Body of pancreas (tissue), 4 donors: ENCODE measurements at regions not wholly inside any gene's neighbourhood (a gene's known extent, or its start where the extent isn't known, plus 50 kb on each side); places are given as distances from the start of the nearest gene placed in this dataset.

Experiments used
- ATAC-seq: fragments of 150-250 bp; one replicate; pipeline ENCODE4 v1.9.1; 2016
- DNase-seq, 4 donors: peaks; one replicate each; pipeline ENCODE4 v3.0.0-alpha.2; 2019
- H3K27ac ChIP-seq, 4 donors: fragments of 200-600 bp; sonication (generic); 1 replicate in 3 of 4; 2 replicates in 1 of 4; pipeline versions ENCODE4 v1.5.1 to v1.6.1; 2016 to 2019; ENCODE audit warnings: mild to moderate bottlenecking in 1 of 4, mixed read lengths in 1 of 4, moderate library complexity in 1 of 4
- H3K27me3 ChIP-seq, 2 donors: fragments of 200-600 bp; sonication (generic); one replicate each; pipeline ENCODE4 v1.6.0; 2016; ENCODE audit warnings: mild to moderate bottlenecking in 1 of 2
- H3K36me3 ChIP-seq, 2 donors: fragments of 200-600 bp; sonication (generic); replicated peaks in 1 of 2; 2 replicates each; pipeline ENCODE4 v1.5.1; 2016; ENCODE audit warnings: low read depth in 2 of 2; ENCODE audit not compliant: insufficient read depth in 1 of 2
- H3K4me1 ChIP-seq: fragments of 200-600 bp; sonication (generic); one replicate; pipeline ENCODE4 v1.6.0; 2016
- H3K4me3 ChIP-seq, 2 donors: fragments of 200-600 bp; sonication (generic); 1 replicate in 1 of 2; 2 replicates in 1 of 2; pipeline ENCODE4 v1.5.1; 2016 to 2019
- H3K9me3 ChIP-seq, 3 donors: fragments of 200-600 bp; sonication (generic); 1 replicate in 2 of 3; 2 replicates in 1 of 3; pipeline ENCODE4 v1.5.1; 2016
- CTCF ChIP-seq, 7 experiments: fragments of 450-650 bp in 4 of 7; fragments of 200-600 bp in 3 of 7; sonication (generic) in 3 of 7; IDR thresholded peaks; one replicate each; pipeline ENCODE4 v1.5.1; 2016 to 2019; ENCODE audit warnings: antibody characterized with exemption in 7 of 7
- POLR2A ChIP-seq, 3 donors: fragments of 450-650 bp; IDR thresholded peaks; one replicate each; pipeline ENCODE4 v1.6.1; 2016; ENCODE audit warnings: antibody characterized with exemption in 3 of 3, mild to moderate bottlenecking in 2 of 3
- WGBS, 2 donors: methylation state at CpG; one replicate each; pipeline ENCODE4 v1.1.5; 2017; 5-methylcytosine and 5-hydroxymethylcytosine counted together
- intact Hi-C: fragments of 100-400 bp; cut with DNase I; formaldehyde crosslinking; loops from one replicate; pipeline ENCODE4 v1.15.1; 2023

DNA sequence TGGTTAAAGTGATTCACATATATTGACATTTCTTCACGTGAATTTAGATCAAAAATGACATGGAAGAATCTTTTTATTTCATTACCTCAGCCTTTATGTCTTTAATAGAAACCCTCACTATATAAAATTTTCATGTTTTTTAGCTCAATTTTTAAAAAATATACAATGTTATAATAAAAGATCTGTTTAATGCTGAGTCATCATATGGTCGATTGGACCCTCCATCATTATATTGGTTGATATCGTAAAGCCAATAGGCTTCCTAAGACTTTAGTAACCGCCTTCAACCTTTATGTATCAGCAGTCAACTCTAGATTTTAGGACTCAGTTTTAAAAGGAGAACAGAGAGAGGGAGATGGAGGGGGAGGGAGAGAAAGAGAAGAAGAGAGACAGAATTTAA, 162.3 kb upstream of the FERD3L start:
- TF ChIP-seq CTCF (IDR thresholded peaks at IDR 0.05) (no peak), POLR2A (IDR thresholded peaks at IDR 0.05) (no peak)
- H3K9me3 ChIP-seq, result no peaks in the 10 kb centered on the region
- no peaks in the 10 kb centered on the region for H3K27me3 ChIP-seq
- DNase-seq, result no peak
- intact Hi-C loops, result no loop called here
- H3K27ac ChIP-seq, result no peak overlapping the region
- 69 to 75% methylated on average over 4 of the region's 4 CpGs for WGBS, 2 donors
- ATAC-seq, result no peak
- H3K4me3 ChIP-seq, result no peak overlapping the region
- no peaks in the 10 kb centered on the region for H3K36me3 ChIP-seq
- H3K4me1 ChIP-seq, result no peaks in the 10 kb centered on the region

- Histone ChIP-seq H3K36me3 (no peaks in the 10 kb centered on the region), H3K4me1 (no peaks in the 10 kb centered on the region), H3K4me3 (no peak overlapping the region), H3K27ac (no peak overlapping the region), H3K9me3 (no peaks in the 10 kb centered on the region), H3K27me3 (no peaks in the 10 kb centered on the region)
- ATAC-seq (no peak), DNase-seq (no peak)
- intact Hi-C loops, result no loop called here
- TF ChIP-seq CTCF (IDR thresholded peaks at IDR 0.05) (no peak), POLR2A (IDR thresholded peaks at IDR 0.05) (no peak)
- WGBS, 2 donors, result 49 to 54% methylated on average over 2 of the region's 2 CpGs
These were observed 160.5 kb upstream of the FERD3L start for GRCh38 chr7:19305698-19306097.

DNA sequence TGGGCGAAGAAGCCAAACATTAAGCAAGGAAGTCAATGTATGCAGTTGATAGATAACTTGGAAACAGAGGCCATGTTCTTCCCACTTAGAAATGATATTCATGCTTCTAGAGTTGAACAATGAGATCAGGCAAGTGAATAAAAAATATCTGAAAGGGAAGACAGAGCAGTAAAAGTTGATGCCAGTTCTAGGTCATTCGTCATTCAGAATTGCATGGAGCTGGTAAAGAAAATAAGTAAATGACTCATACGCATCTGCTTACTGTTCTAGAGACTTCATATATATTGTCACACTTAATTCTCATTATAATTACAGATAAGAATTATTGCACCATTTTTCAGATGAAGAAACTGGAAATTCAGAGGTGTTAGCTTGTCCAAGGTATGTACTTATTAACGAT, 158.9 kb upstream of the FERD3L start:
- intact Hi-C loops, result no loop called here
- no peak for TF ChIP-seq CTCF (IDR thresholded peaks at IDR 0.05)
- no peak for TF ChIP-seq POLR2A (IDR thresholded peaks at IDR 0.05)
- H3K36me3 ChIP-seq, result no peaks in the 10 kb centered on the region
- DNase-seq (no peak), ATAC-seq (no peak)
- H3K27me3 ChIP-seq, result no peaks in the 10 kb centered on the region
- no peaks in the 10 kb centered on the region for H3K9me3 ChIP-seq
- no peak overlapping the region for H3K4me3 ChIP-seq
- no peak overlapping the region for H3K27ac ChIP-seq
- H3K4me1 ChIP-seq, result no peaks in the 10 kb centered on the region
- 79 to 81% methylated on average over 4 of the region's 4 CpGs for WGBS, 2 donors

DNA sequence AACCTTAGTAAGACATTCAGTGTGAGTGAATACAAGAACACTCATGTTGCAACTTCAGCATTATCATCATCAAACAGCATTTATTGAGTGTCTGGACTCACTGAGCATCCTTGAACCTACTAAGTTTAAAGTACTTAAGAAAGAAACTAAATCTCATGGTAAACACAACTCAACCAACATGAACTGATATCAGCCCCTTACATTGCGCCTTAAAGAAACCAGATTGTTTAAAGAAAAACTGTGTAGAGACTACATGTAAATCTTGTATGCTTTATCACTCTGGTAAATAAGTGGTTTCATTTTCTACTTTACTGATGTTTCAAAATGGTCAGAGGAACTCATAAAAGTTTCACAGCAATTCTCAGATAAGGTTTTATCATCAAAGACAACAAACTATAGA, 157.5 kb upstream of the FERD3L start:
- intact Hi-C loops, result no loop called here
- Histone ChIP-seq H3K4me1 (no peaks in the 10 kb centered on the region), H3K27ac (no peak overlapping the region), H3K27me3 (no peaks in the 10 kb centered on the region), H3K9me3 (no peaks in the 10 kb centered on the region), H3K4me3 (no peak overlapping the region), H3K36me3 (no peaks in the 10 kb centered on the region)
- ATAC-seq, result no peak
- 87 to 88% methylated on average over 1 of the region's 1 CpG for WGBS, 2 donors
- no peak for DNase-seq
- TF ChIP-seq POLR2A (IDR thresholded peaks at IDR 0.05), result no peak
- no peak for TF ChIP-seq CTCF (IDR thresholded peaks at IDR 0.05)

- Histone ChIP-seq H3K27ac (no peak overlapping the region), H3K36me3 (no peaks in the 10 kb centered on the region), H3K27me3 (no peaks in the 10 kb centered on the region), H3K4me3 (no peak overlapping the region), H3K4me1 (no peaks in the 10 kb centered on the region), H3K9me3 (no peaks in the 10 kb centered on the region)
- no peak for DNase-seq
- no peak for ATAC-seq
- TF ChIP-seq CTCF (IDR thresholded peaks at IDR 0.05) (no peak), POLR2A (IDR thresholded peaks at IDR 0.05) (no peak)
- WGBS, 2 donors, result 39 to 54% methylated on average over 2 of the region's 2 CpGs
- intact Hi-C loops, result no loop called here
These were observed 151.4 kb upstream of the FERD3L start for GRCh38 chr7:19296617-19297016.
